ENCODE measurements at regions not wholly inside any gene's neighbourhood (a gene's known extent, or its start where the extent isn't known, plus 50 kb on each side); places are given as distances from the start of the nearest gene placed in this dataset.

DNA sequence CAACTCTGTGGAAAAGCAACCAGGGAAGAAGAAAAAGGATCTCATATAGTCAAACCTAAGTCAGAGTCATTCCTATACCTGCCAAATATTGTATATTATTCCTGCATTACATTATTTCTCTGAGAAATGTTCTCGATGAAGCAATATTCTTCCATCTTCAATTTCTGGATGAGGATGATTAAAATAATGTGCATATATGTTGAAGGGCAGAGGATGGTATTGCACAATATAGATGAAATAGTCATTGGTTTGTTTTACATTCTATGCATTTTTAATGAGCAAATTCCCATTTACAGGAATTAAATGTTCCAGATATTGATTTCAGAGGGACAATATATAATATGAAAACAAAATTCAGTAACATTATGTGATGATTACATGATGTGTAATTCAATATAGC is 545.2 kb downstream of the STK39 start:
- TF ChIP-seq CTCF (IDR thresholded peaks at IDR 0.05; ENCODE audit: low read depth, low read length) = no peak
- no peak for TF ChIP-seq EZH2phosphoT487 (IDR thresholded peaks at IDR 0.05; ENCODE audit: low read depth)

All from OCI-LY3 (cell line).